ENCODE measurements at regions not wholly inside any gene's neighbourhood (a gene's known extent, or its start where the extent isn't known, plus 50 kb on each side); places are given as distances from the start of the nearest gene placed in this dataset.

GRCh38 chr4:157616741-157617472 is 396.4 kb downstream of the GRIA2 start (continued):
- TF ChIP-seq MAX (IDR thresholded peaks at IDR 0.05) (no peak), EGR1 (IDR thresholded peaks at IDR 0.05; ENCODE audit: low read depth in 2 of 2) (no peak), HNF4G (IDR thresholded peaks at IDR 0.05) (no peak), NR2F2 (IDR thresholded peaks at IDR 0.05) (no peak), SP1 (IDR thresholded peaks at IDR 0.05) (no peak)

- H3K9me3 ChIP-seq (ENCODE audit: control insufficient read depth in 4 of 4, low read length in 3 of 4), result no peaks in the 10 kb centered on the region
- DNase-seq (ENCODE audit: low spot score), result no peak
- no peaks in the 10 kb centered on the region for H3K27me3 ChIP-seq (ENCODE audit: control insufficient read depth in 4 of 4, insufficient read depth in 4 of 4, low read length in 3 of 4)
- no peaks in the 10 kb centered on the region for H3K4me1 ChIP-seq (ENCODE audit: control insufficient read depth in 4 of 4, insufficient read depth in 4 of 4, low read length in 3 of 4)
- no peak overlapping the region for H3K9ac ChIP-seq (ENCODE audit: low read depth in 1 of 2, low read length in 2 of 2)
- no peaks in the 10 kb centered on the region for H3K36me3 ChIP-seq (ENCODE audit: control insufficient read depth in 4 of 4, insufficient read depth in 3 of 4, low read depth in 1 of 4, low read length in 3 of 4)
- no peak overlapping the region for H3K4me3 ChIP-seq (ENCODE audit: low read depth in 1 of 3, low read length in 3 of 3)
- no peak overlapping the region for H3K27ac ChIP-seq (ENCODE audit: low read depth in 1 of 2, low read length in 2 of 2)
- 89% methylated on average over 1 of the region's 1 CpG for WGBS
- no peak for TF ChIP-seq REST (IDR thresholded peaks at IDR 0.05)
- TF ChIP-seq, protein P1, sequence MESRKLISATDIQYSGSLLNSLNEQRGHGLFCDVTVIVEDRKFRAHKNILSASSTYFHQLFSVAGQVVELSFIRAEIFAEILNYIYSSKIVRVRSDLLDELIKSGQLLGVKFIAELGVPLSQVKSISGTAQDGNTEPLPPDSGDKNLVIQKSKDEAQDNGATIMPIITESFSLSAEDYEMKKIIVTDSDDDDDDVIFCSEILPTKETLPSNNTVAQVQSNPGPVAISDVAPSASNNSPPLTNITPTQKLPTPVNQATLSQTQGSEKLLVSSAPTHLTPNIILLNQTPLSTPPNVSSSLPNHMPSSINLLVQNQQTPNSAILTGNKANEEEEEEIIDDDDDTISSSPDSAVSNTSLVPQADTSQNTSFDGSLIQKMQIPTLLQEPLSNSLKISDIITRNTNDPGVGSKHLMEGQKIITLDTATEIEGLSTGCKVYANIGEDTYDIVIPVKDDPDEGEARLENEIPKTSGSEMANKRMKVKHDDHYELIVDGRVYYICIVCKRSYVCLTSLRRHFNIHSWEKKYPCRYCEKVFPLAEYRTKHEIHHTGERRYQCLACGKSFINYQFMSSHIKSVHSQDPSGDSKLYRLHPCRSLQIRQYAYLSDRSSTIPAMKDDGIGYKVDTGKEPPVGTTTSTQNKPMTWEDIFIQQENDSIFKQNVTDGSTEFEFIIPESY (IDR thresholded peaks at IDR 0.05), result no peak
- TF ChIP-seq SP1 (IDR thresholded peaks at IDR 0.05), result no peak
- no peak for TF ChIP-seq CTCF (IDR thresholded peaks at IDR 0.05; ENCODE audit: low read depth, low read length, missing input control)
- TF ChIP-seq HNF4G (IDR thresholded peaks at IDR 0.05), result no peak
These were observed 387.5 kb downstream of the GRIA2 start for GRCh38 chr4:157607996-157608395.

DNA sequence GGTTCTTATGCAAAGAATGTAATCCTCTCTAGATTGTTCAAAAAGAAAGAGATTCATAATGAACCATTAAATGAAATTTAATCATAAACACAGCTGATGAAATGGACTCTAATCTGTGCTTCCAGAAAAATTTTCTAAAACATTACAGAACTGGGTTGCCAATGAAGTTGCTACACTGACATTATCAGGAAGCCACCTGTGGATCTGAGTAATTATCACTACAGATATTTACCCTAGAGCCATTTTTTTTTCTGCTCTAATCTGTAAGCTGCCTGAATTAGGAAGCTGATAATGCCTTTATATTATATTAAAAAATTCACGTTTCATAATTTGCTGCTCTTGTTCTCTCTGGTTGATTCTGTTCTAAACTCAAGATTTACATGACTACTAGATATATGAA is 380.1 kb downstream of the GRIA2 start:
- no peaks in the 10 kb centered on the region for H3K4me1 ChIP-seq (ENCODE audit: control insufficient read depth in 4 of 4, insufficient read depth in 4 of 4, low read length in 3 of 4)
- TF ChIP-seq JUND (IDR thresholded peaks at IDR 0.05), result no peak
- no peak for TF ChIP-seq MAX (IDR thresholded peaks at IDR 0.05)
- TF ChIP-seq FOXA1 (IDR thresholded peaks at IDR 0.05), result no peak
- no peak for TF ChIP-seq TAF1 (conservative IDR thresholded peaks at IDR 0.05)
- TF ChIP-seq FOXA2 (IDR thresholded peaks at IDR 0.05), result no peak
- no peak for TF ChIP-seq NR2F2 (IDR thresholded peaks at IDR 0.05)
- TF ChIP-seq RXRA (IDR thresholded peaks at IDR 0.05), result no peak
- TF ChIP-seq RAD21 (IDR thresholded peaks at IDR 0.05), result no peak
- TF ChIP-seq, protein P1 (IDR thresholded peaks at IDR 0.05), result no peak
- no peak for TF ChIP-seq YY1 (IDR thresholded peaks at IDR 0.05)
- TF ChIP-seq HNF4A (conservative IDR thresholded peaks at IDR 0.05), result no peak
- no peak for TF ChIP-seq HNF4G (IDR thresholded peaks at IDR 0.05)
- no peak for TF ChIP-seq REST (IDR thresholded peaks at IDR 0.05)
- H3K27ac ChIP-seq (ENCODE audit: low read depth in 1 of 2, low read length in 2 of 2), result no peak overlapping the region
- H3K27me3 ChIP-seq (ENCODE audit: control insufficient read depth in 4 of 4, insufficient read depth in 4 of 4, low read length in 3 of 4), result no peaks in the 10 kb centered on the region
- no peak for DNase-seq (ENCODE audit: low spot score)
- no peaks in the 10 kb centered on the region for H3K36me3 ChIP-seq (ENCODE audit: control insufficient read depth in 4 of 4, insufficient read depth in 3 of 4, low read depth in 1 of 4, low read length in 3 of 4)
- 73% methylated on average over 1 of the region's 1 CpG for WGBS
- no peaks in the 10 kb centered on the region for H3K9me3 ChIP-seq (ENCODE audit: control insufficient read depth in 4 of 4, low read length in 3 of 4)
- H3K4me3 ChIP-seq (ENCODE audit: low read depth in 1 of 3, low read length in 3 of 3), result no peak overlapping the region
- H3K9ac ChIP-seq (ENCODE audit: low read depth in 1 of 2, low read length in 2 of 2), result no peak overlapping the region
